AG10803 (cell line): ENCODE measurements at regions not wholly inside any gene's neighbourhood (a gene's known extent, or its start where the extent isn't known, plus 50 kb on each side); places are given as distances from the start of the nearest gene placed in this dataset.

ENCODE experiments used
- DNase-seq: peaks from one replicate; pipeline ENCODE4 v3.0.0; 2010; ENCODE audit warnings: low read depth
- H3K4me3 ChIP-seq: 2 replicates; pipeline ENCODE4 v1.5.1; 2011; ENCODE audit warnings: mild to moderate bottlenecking, low read length, control low read depth
- TF ChIP-seq, protein P1 (sequence below): conservative IDR thresholded peaks from 2 replicates; pipeline ENCODE4 v1.5.1; 2011; ENCODE audit warnings: mild to moderate bottlenecking, low read length, control low read depth, inconsistent platforms

- TF ChIP-seq, protein P1, sequence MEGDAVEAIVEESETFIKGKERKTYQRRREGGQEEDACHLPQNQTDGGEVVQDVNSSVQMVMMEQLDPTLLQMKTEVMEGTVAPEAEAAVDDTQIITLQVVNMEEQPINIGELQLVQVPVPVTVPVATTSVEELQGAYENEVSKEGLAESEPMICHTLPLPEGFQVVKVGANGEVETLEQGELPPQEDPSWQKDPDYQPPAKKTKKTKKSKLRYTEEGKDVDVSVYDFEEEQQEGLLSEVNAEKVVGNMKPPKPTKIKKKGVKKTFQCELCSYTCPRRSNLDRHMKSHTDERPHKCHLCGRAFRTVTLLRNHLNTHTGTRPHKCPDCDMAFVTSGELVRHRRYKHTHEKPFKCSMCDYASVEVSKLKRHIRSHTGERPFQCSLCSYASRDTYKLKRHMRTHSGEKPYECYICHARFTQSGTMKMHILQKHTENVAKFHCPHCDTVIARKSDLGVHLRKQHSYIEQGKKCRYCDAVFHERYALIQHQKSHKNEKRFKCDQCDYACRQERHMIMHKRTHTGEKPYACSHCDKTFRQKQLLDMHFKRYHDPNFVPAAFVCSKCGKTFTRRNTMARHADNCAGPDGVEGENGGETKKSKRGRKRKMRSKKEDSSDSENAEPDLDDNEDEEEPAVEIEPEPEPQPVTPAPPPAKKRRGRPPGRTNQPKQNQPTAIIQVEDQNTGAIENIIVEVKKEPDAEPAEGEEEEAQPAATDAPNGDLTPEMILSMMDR, result no peak
- H3K4me3 ChIP-seq, result no peak overlapping the region
- no peak for DNase-seq
Measured at GRCh38 chr9:26685818-26686217, 206.8 kb downstream of the CAAP1 start.

DNA sequence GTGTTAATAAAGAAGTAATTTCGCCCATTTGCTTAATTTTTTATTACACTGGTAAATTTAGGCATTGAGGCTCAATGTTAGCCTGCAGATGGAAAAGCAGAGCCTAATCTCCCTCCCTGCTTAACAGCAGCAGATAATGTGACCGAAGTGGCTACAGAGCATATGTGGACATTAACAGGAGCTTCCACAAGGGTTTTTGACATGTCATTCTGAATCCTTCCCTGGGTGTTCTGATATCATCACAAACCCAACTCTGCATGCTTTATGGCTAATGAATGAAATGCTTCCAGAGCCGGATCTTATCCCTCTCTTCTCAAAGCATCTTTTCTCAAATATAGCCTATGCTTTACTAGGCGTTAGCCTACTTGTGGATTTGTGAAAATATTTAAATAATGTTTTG, 208.6 kb downstream of the CAAP1 start:
- DNase-seq, result no peak
- TF ChIP-seq, protein P1, result no peak
- no peak overlapping the region for H3K4me3 ChIP-seq

DNA sequence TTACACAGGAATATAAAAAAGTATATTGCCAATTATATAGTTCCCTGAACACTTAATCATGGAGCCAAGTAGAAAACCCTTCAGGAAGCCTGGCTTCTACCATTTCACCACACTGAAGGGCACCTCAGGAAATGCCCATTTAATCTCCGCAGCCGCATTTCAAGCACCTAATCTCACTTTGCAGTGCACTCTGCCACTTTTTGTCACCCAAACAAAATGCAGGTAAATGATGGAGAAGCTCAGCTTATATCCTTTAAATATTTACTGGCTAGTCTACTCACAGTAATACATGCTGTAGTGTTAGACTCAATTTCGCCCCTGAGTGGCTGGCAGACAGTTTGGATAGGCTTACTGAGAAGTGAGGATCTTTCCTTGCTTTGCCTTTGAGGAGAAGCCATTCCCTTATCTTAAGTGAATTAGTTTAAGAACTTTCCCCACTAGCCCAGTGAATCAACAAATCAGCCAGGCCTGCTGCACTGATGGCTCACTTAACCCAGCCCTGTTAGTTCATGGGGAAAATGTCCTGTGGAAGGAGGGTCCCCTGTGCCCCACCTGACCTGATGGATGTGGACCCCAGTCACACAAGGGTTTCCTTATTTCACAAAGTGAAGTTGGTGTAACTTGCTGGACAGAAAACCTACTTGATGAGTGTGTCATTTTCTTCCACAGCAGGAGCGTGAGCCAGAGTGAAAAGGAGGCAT, 209.7 kb downstream of the CAAP1 start:
- DNase-seq, result no peak
- TF ChIP-seq, protein P1, result no peak
- H3K4me3 ChIP-seq, result no peak overlapping the region

DNA sequence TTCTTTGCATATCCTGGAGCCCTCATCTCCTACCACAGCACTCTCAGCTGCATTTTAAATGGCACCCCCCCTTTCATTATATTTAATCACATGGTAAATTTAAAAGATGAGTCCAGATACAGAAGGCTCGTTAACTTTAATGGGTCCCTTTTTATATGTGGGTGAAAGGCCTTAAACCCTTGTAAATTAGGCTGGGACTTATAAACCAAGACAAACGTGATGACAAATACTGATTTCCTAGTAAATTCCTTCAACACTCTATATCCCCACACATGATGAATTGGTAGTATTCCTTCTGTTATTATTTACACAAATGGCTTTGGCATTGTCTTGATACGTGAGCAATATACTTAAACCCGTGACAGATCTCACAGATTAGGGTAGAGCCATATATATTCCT, 210.6 kb downstream of the CAAP1 start:
- H3K4me3 ChIP-seq, result no peak overlapping the region
- no peak for DNase-seq
- TF ChIP-seq, protein P1, result no peak

GRCh38 chr9:26677965-26678706, 214.5 kb downstream of the CAAP1 start:
- TF ChIP-seq, protein P1, result no peak
- DNase-seq, result no peak
- no peak overlapping the region for H3K4me3 ChIP-seq

DNA sequence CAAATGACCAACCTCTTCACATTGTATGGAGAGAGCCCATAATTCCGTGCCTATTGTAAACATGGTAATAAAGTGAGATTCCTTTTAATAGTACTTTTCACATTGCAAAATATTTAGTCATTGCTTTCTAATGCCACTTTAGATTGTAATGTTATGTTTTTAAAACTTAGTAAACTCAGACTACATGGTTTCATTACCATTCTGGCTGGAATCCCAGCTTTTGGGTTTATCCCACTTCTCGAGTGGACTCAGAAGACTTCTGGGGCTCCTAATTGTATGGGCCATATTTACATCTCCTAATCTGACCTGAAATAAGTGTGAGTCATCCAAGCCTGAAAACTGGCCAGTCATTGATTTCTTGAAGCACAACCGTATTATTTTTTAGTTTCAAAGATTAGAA, 217.6 kb downstream of the CAAP1 start:
- TF ChIP-seq, protein P1, result no peak
- no peak for DNase-seq
- no peak overlapping the region for H3K4me3 ChIP-seq

GRCh38 chr9:26673261-26673660, 219.3 kb downstream of the CAAP1 start:
- TF ChIP-seq, protein P1, result no peak
- DNase-seq, result no peak

More at GRCh38 chr9:26673261-26673660, 219.3 kb downstream of the CAAP1 start:
- H3K4me3 ChIP-seq, result no peak overlapping the region
